GM18909 (cell line): ENCODE measurements at regions not wholly inside any gene's neighbourhood (a gene's known extent, or its start where the extent isn't known, plus 50 kb on each side); places are given as distances from the start of the nearest gene placed in this dataset.
"Not testable (repeated sequence)": the region's sequence is repeated elsewhere in the genome, so short reads cannot be mapped to it uniquely, and the experiment has no call there.

ENCODE experiments used
- ATAC-seq: cut with Tn5 transposase; IDR thresholded peaks from one replicate; pipeline ENCODE4 v1.9.1; 2021; ENCODE audit warnings: mild to moderate bottlenecking; ENCODE audit not compliant: unreplicated experiment, poor library complexity

DNA sequence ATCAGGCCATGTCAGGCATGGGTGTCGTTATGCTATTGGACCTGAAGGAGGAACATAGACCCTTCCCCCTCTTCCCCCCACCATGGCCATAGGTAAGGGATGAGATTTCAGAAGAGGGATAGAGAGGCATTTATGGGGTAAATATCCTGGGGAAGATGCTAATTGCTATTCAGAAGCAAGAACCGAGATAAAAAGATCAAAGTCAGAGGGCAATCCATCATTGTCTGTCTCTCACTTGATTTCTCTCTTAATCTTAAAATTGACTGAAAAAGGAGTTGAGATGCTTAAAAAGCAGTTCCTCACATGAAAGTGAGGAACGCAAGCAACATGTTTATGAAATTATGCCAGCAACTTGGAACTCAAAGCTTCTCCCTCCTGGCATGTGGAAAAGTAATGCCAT is 212.0 kb downstream of the RPAP3 start:
- ATAC-seq, result no peak

DNA sequence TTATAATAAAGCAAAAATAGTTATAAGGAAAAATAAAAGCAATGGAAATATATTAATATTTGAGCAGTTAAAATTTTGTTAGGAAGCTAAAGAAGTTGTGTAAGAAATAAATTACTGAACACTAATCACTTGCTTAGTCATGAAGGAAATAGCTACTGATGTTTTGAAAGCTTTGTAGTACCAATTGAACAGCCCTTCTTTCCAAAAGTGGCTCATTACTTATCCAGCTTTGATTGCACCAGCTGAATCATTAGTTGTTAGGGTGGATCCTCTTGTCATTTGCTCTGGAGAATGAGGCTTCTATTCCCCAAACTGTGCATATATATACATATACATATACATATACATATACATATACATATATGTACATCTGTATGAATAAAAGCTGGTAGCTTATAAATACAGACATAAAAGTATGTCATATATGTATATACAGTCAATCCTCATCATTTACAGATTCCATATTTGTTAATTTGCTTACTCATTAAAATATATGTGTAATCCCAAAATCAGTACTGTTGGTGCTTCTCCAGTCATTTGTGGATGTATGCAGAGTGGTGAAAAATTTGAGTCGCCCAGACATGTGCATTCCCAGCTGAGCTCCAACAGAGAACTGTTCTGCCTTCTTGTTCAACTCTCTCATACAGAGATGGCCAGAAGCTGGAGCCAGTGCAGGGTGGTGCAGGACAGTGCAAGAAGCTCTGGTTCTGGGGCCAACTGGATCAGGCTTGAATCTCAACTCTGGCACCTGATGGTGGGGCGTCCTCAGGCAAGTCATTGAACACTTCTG is 214.1 kb downstream of the RPAP3 start:
- no peak for ATAC-seq

DNA sequence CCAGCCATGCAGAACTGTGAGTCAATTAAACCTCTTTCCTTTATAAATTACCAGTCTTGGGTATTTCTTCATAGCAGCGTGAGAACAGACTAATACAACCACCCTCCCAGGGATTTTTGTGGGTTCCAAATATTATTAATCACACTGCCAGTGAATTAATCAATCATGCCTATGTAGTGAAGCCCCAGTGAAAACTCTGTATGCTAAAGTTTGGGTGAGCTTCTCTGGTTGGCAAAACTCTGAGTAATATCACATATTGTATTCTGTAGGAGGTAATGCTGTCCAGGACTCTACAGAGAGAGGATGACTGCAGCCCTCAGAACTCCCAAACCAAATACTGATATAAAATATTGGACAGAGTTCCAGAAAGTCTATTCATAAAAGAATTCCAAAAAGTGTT is 216.9 kb downstream of the RPAP3 start:
- ATAC-seq, result no peak

DNA sequence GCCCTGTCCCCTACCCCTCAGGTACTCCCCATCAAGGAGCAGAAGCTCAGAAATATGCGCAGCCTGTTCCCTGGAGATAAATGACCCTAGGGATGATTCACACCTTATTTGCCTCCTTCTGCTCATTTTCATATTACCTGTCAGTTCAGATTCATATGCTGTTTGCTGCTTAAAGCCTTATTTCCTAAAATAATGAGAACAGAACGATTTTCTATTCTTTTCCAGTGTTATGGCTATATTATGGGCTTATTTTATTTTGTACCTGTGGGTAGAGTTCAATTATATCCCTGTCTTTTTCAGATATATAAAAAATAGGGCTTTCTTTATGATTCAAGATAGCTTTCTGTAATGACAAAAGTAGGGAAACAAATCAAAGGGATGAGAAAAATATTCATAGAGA is 224.8 kb downstream of the RPAP3 start:
- ATAC-seq, result no peak

DNA sequence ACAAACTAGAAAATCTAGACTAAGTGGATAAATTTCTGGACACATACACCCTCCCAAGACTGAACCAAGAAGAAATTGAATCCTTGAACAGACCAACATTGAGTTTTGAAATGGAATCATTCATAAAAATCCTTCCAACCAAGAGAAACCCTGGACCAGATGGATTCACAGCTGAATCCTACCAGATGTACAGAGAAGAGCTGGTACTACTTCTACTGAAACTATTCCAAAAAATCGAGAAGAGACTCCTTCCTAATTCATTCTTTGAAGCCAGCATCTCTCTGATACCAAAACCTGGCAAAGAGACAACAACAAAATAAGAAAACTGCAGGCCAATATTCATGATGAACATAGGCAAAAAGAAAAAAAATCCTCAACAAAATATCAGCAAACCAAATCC is 227.4 kb downstream of the RPAP3 start:
- ATAC-seq, result no peak

DNA sequence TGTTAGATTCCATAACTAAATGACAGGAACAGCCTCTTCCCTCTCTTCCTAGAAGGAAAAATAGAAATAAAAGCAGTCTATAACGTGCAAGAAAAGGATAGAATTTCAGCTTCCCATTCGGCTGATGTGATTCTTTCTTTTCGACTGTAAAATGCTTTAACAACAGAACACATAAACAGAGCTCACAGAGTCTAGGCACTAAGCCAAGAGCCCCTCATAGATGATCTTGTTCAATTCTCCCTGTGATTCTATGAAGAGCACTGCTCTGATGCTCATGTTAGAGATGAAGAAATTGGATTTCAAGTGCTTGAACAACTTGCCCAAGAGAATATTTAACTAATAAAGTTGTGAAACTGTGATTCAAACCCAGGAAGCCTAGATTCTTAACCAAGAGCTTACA is 232.7 kb downstream of the RPAP3 start:
- ATAC-seq, result no peak

DNA sequence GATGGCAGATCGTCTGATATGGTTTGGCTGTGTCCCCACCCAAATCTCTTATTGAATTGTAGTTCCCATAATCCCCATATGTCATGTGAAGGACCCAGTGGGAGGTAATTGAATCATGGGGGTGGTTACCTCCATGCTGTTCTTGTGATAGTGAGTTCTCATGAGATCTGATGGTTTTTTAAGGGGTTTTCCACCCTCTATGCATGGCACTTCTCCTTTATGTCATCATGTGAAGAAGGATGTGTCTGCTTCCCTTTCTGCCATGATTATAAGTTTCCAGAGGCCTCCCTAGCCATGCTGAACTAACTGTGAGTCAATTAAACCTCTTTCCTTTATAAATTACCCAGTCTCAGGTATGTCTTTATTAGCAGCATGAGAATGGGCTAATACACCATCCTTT is 235.5 kb downstream of the RPAP3 start:
- not testable (repeated sequence) for ATAC-seq

DNA sequence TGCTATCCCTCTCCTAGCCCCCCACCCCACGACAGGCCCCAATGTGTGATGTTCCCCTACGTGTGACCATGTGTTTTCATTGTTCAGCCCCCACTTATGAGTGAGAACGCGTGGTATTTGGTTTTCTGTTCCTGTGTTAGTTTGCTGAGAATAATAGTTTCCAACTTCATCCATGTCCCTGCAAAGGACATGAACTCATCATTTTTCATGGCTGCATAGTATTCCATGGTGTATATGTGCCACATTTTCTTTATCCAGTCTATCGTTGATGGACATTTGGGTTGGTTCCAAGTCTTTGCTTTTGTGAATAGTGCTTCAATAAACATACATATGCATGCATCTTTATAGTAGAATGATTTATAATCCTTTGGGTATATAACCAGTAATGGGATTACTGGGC is 241.9 kb downstream of the RPAP3 start:
- not testable (repeated sequence) for ATAC-seq

DNA sequence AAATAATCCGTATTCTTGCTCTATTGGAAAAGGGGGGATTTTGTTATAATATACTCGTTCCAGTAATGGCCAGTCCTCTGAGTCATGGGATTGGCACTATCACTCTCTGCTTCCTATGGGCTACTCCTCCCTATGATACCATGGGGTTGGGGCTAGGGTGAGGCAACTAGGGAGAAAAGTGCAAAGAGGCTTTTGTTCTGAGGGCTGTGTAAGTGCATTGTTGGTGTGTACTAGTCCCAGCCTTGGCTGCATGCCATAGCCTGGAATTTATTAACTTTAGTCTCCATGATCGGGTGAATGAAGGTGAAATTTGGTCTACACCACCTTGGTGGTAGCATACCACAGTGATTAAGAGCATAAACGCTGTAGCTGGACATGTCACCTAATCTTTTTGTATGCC is 247.6 kb downstream of the RPAP3 start:
- ATAC-seq, result no peak

DNA sequence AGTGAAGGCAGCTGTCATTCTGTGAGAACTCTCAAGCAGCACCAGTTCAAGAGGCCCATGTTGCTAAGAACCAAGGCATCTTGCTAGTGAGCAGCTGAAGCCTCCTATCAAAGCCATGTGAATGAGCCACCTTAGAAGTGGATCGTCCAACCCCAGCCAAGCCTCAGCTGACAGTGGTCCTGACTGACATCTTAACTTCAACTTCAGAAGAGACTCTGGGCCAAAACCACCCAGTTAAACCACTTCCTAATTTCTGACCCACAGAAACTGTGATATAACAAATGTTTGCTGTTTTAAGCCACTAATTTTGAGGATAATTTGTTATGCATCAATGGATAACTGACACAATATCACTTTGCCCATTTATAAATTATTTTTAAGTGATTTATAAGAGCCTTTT is 256.0 kb downstream of the RPAP3 start:
- peak; percentile 59 for ATAC-seq

DNA sequence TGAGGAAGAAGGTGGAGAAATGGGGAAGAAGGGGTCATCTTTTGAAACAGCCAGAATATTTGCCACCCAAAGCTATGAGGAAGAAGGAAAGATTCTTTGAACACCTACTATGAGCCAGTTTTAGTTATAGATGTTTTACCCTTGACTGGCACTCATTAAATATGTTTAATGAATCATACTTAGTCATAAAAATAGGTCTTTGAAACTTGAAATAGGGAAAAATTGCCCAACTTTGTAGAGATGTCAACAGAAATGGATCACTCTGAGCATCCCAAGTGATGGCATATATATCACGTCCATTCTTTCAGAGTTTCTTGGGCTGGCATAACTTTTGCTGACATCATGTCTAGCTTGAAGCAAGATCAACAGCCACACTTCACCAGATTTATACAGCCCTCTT is 263.5 kb downstream of the RPAP3 start:
- no peak for ATAC-seq

DNA sequence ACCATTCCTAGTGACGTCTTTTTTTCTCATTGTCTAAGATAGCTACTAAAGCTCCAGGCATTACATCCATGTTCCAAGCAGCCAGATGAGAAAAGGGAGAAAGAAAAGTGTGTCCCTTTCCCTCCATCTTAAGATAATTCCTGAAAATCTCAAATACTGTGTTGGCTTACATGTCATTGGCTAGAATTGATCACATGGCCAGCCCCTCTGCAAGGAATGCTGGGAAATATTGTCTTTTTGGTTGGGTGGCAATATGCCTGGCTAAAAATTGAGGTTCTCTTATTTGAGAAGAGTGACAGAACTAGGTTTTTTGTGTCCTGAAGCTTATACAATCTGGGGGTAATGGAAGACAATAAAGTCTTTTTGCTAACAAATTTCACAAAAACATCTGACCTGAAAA is 264.3 kb downstream of the RPAP3 start:
- no peak for ATAC-seq

DNA sequence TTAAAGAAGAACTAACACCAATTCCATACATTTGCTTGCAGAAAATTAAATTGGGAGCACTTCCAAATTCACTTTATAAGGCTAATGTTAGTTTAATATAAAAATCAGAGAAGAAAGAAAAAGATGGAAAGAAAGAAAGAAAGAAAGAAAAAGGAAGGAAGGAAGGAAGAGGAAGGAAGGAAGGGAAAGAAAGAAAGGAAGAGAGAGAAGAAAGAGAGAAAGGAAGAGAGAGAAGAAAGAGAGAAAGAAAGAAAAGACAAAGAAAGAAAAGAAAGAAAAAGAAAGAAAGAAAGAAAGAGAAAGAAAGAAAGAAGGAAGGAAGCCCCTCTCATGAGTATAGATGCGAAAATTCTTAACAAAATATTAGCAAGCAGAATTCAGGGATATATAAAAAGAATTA is 267.7 kb downstream of the RPAP3 start:
- no peak for ATAC-seq

DNA sequence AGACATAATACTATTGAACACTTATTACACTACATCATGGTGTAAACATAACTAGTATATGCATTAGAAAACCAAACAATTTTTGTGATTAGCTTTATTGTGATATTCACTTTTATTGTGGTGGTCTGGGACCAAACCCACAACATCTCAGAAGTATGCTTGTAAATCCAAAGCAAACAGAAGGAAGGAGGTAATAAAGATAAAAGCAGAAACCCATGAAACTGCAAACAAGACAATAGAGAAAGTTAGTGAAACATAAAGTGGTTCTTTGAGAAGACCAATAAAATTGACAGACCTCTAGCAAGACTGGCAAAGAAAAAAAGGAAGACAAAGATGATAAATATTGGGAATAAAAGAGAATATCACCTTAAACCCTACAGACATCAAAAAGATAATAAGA is 268.3 kb downstream of the RPAP3 start:
- no peak for ATAC-seq

DNA sequence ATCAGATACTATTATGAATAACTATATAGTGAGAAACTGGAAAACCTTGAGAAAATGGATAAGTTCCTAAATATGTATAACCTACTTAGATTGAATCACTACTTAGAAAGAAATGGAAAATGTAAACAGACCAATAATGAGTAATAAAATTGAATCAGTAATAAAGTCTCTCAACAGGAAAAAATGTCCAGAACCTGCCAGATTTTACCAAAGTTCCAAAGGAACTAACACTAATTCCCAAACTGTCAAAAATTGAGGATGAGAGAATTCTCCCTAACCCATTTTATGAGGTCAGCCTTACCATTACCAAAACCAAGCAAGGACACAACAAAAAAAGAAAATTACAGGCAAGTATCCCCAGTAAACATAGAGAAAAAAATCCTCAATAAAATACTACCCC is 272.0 kb downstream of the RPAP3 start:
- ATAC-seq, result no peak

DNA sequence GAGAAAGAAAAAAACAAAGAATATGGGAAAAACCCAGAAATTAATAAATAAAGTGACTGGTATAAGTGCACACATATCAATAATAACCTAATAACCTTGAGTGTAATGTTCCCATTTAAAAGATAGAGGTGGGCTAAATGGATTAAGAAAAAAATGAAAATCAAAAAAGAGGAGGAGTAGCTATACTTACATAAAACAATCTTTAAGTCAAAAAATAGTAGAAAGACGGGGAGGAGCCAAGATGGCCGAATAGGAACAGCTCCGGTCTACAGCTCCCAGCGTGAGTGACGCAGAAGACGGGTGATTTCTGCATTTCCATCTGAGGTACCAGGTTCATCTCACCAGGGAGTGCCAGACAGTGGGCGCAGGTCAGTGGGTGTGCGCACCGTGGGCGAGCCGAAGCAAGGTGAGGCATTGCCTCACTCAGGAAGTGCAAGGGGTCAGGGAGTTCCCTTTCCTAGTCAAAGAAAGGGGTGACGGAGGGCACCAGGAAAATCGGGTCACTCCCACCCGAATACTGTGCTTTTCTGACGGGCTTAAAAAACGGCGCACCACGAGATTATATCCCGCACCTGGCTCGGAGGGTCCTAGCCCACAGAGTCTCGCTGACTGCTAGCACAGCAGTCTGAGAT is 279.0 kb downstream of the RPAP3 start:
- not testable (repeated sequence) for ATAC-seq

DNA sequence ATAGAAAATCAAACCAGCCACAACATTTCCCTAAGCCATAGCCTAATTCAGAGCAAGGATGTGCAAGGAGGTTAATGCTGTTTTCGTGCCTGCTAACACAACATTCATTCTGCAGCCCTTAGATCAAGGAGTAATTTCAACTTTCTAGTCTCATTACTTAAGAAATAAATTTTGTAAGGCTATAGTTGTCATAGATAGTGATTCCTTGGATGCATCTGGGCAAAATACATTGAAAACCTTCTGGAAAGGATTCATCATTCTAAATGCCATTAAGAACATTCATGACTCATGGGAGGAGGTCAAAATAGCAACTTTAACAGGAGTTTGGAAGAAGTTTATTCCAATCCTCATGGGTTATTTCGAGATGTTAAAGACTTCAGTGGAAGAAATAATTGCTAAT is 283.2 kb downstream of the RPAP3 start:
- no peak for ATAC-seq

DNA sequence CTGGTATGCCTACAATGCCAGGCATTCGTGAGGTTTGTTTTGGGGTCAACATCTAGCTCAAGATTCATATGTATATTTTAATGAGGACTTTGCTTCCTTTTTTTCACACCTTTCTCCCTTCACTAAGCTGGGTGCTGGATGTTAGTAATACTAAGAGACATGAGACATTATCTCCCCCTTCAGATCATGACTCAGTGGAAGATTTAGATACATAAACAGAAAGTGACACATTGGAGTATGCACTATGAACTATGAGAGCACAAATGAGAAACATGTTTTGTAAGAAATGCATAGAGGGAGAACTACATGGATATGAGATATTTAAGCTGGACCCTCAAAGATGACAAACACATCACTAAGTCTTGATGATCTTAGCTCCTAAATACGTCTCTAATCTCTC is 286.3 kb downstream of the RPAP3 start:
- ATAC-seq, result no peak

DNA sequence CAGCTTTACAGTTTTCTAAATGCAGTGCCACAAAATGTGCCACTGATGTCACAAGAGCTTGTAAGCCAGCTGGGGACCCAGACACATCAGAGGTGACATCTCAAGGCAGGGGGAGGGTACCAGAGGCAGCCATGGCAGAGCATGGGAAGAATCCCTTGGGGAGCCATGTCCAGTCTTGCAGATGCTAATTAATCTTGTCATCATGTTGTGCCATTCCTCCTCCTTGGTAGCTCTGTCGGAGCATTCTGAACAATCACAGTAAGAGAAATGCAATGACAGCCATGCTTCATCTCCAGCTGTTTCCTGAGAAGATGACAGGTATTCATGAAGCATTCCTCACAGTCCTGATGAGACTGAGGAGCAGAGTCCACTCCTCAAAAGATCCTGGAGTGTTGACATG is 287.9 kb downstream of the RPAP3 start:
- ATAC-seq, result no peak

DNA sequence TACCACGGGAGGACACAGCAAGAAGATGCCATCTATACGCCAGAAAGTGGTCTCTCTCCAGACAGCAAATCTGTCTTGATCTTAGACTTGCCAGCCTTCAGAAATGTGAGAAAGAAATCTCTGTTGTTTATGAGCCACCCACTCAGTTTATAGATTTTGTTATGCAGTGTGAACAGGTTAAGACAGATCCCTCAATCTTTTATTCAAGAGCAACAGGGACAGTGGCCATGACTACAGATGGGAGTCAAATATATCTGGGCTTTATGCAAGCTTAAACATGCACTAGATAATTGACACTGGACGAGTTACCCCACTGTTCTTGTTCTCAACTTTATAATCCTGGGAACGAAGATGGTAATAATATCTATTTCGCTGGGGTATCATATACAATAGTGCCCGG is 288.7 kb downstream of the RPAP3 start:
- no peak for ATAC-seq

DNA sequence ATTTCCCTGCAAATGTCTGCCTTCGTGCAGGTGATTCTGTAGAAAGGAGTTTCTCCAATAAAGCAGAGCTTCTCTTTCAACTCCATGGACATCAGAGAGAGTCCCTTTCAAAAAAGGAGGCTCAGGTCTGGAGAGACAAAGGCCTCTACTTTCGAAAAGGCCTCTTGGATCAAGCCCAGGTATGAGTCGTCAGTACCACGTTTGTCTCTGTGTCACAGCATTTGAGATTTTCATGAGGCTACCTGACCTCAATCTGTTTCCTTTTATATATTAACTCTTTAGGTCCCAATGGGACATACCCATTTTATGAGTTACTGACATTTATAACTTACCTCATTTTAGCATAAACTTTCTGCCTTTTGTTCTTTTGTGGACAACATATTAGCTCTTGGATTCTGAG is 290.8 kb downstream of the RPAP3 start:
- no peak for ATAC-seq

DNA sequence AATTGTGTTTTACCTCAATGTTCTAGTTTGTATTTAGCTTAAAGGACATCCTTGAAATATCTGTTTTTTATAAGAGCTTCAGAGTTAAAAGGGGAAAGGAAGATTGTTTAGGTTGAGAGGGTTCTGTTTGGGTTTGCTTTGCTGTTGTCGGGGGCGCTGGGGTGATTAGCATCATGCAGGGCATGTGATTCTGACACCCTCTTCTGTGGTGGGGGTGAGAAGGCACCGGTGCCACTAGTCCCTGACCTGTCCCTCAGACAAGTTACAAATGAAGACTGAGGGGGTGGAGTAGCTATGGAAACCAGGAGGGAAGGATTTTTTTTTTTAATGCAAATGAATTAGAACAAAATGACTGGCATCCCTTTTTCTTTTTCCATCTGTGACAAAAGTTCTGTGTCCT is 291.3 kb downstream of the RPAP3 start:
- ATAC-seq, result no peak
